Gastrocnemius medialis (tissue), 4 donors: ENCODE measurements at regions not wholly inside any gene's neighbourhood (a gene's known extent, or its start where the extent isn't known, plus 50 kb on each side); places are given as distances from the start of the nearest gene placed in this dataset.

Experiments used
- ATAC-seq, 2 donors: fragments of 150-250 bp; one replicate each; pipeline ENCODE4 v1.9.1; 2016
- DNase-seq, 2 donors: peaks; one replicate each; pipeline ENCODE4 v3.0.0-alpha.2; 2019
- H3K27ac ChIP-seq, 4 donors: fragments of 200-600 bp; sonication (generic); 1 replicate in 1 of 4; 2 replicates in 3 of 4; pipeline ENCODE4 v1.5.1; 2016 to 2018; ENCODE audit warnings: mild to moderate bottlenecking in 2 of 4, moderate library complexity in 1 of 4
- H3K27me3 ChIP-seq, 3 donors: fragments of 200-600 bp; sonication (generic) in 2 of 3; 1 replicate in 1 of 3; 2 replicates in 2 of 3; pipeline versions ENCODE4 v1.5.1 to v1.6.0; 2016 to 2019; ENCODE audit warnings: mild to moderate bottlenecking in 1 of 3, moderate library complexity in 1 of 3
- H3K36me3 ChIP-seq, 2 donors: fragments of 200-600 bp; sonication (generic) in 1 of 2; one replicate each; pipeline ENCODE4 v1.5.1; 2017 to 2018
- H3K4me1 ChIP-seq, 2 donors: fragments of 200-600 bp; sonication (generic) in 1 of 2; one replicate each; pipeline ENCODE4 v1.5.1; 2016 to 2017; ENCODE audit warnings: mild to moderate bottlenecking in 2 of 2
- H3K4me3 ChIP-seq, 4 donors: fragments of 200-600 bp; sonication (generic) in 3 of 4; 1 replicate in 1 of 4; 2 replicates in 3 of 4; pipeline ENCODE4 v1.5.1; 2016 to 2019; ENCODE audit warnings: mild to moderate bottlenecking in 2 of 4
- H3K9me3 ChIP-seq, 3 donors: fragments of 200-600 bp; sonication (generic) in 2 of 3; 1 replicate in 1 of 3; 2 replicates in 2 of 3; pipeline ENCODE4 v1.5.1; 2016 to 2019
- POLR2A ChIP-seq, 2 donors: fragments of 450-650 bp; IDR thresholded peaks; one replicate each; pipeline ENCODE4 v1.6.1; 2017; ENCODE audit warnings: antibody characterized with exemption in 2 of 2, mild to moderate bottlenecking in 2 of 2, moderate library complexity in 2 of 2
- in situ Hi-C, 4 donors: fragments of 200-750 bp; cut with MboI; loops; one replicate each; pipeline versions ENCODE4 v1.15.0 to v1.8.0; 2017; ENCODE audit warnings: low sequenced_read_pairs in 4 of 4
- intact Hi-C: fragments of 100-400 bp; cut with DNase I; formaldehyde crosslinking; loops from one replicate; pipeline ENCODE4 v1.15.1; 2023; ENCODE audit warnings: low total_unique reads
- TF ChIP-seq, protein P1 (sequence below), 5 experiments: fragments of 450-650 bp in 3 of 5; fragments of 200-600 bp in 2 of 5; sonication (generic) in 2 of 5; IDR thresholded peaks in 4 of 5; conservative IDR thresholded peaks in 1 of 5; 1 replicate in 4 of 5; 2 replicates in 1 of 5; pipeline ENCODE4 v1.5.1; 2016 to 2019; ENCODE audit warnings: antibody characterized with exemption in 5 of 5, mild to moderate bottlenecking in 3 of 5, moderate library complexity in 3 of 5

DNA sequence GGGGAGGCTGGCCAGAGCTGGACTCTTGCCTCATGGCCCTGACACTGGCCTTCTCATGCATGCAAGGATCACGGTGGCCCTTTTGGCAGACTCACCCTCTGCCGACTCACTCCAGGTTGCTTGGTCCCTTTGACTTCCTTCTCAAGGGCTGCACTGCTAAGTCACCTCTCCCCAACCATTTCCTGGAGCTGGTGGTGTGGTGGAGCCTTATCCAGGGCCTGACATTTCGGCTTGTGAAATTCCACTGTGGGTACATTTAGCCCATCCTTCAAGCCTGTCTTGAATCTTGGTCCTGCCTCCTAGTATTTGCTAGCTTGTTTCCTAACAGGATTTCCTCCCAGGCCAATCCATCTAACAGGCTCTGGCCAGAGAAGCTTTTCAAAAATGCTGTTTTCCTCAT, 52.6 kb upstream of the JUN start:
- no peaks in the 10 kb centered on the region for H3K9me3 ChIP-seq
- ATAC-seq: no peak
- no peak overlapping the region for H3K4me3 ChIP-seq
- H3K27ac ChIP-seq: no peak overlapping the region
- TF ChIP-seq POLR2A (IDR thresholded peaks at IDR 0.05): no peak
- TF ChIP-seq, protein P1, sequence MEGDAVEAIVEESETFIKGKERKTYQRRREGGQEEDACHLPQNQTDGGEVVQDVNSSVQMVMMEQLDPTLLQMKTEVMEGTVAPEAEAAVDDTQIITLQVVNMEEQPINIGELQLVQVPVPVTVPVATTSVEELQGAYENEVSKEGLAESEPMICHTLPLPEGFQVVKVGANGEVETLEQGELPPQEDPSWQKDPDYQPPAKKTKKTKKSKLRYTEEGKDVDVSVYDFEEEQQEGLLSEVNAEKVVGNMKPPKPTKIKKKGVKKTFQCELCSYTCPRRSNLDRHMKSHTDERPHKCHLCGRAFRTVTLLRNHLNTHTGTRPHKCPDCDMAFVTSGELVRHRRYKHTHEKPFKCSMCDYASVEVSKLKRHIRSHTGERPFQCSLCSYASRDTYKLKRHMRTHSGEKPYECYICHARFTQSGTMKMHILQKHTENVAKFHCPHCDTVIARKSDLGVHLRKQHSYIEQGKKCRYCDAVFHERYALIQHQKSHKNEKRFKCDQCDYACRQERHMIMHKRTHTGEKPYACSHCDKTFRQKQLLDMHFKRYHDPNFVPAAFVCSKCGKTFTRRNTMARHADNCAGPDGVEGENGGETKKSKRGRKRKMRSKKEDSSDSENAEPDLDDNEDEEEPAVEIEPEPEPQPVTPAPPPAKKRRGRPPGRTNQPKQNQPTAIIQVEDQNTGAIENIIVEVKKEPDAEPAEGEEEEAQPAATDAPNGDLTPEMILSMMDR (IDR thresholded peaks at IDR 0.05 in 4 of 5, conservative IDR thresholded peaks at IDR 0.05 in 1 of 5): no peak
- no peaks in the 10 kb centered on the region for H3K36me3 ChIP-seq
- in situ Hi-C loops: no loop called here
- no peak for DNase-seq
- peaks cover 0 to 4% of the 10 kb centered on the region in 2 donors for H3K4me1 ChIP-seq
- intact Hi-C loops: no loop called here
- H3K27me3 ChIP-seq: no peaks in the 10 kb centered on the region

GRCh38 chr1:58837886-58838285, 54.0 kb upstream of the JUN start:
- no peak overlapping the region for H3K4me3 ChIP-seq
- DNase-seq (no peak), ATAC-seq (no peak)
- TF ChIP-seq POLR2A (IDR thresholded peaks at IDR 0.05): no peak
- TF ChIP-seq, protein P1 (IDR thresholded peaks at IDR 0.05 in 4 of 5, conservative IDR thresholded peaks at IDR 0.05 in 1 of 5): no peak
- H3K9me3 ChIP-seq: no peaks in the 10 kb centered on the region
- H3K27me3 ChIP-seq: no peaks in the 10 kb centered on the region
- peaks cover 0 to 4% of the 10 kb centered on the region in 2 donors for H3K4me1 ChIP-seq
- no peak overlapping the region for H3K27ac ChIP-seq
- intact Hi-C loops (no loop called here), in situ Hi-C loops (no loop called here)
- H3K36me3 ChIP-seq: no peaks in the 10 kb centered on the region

DNA sequence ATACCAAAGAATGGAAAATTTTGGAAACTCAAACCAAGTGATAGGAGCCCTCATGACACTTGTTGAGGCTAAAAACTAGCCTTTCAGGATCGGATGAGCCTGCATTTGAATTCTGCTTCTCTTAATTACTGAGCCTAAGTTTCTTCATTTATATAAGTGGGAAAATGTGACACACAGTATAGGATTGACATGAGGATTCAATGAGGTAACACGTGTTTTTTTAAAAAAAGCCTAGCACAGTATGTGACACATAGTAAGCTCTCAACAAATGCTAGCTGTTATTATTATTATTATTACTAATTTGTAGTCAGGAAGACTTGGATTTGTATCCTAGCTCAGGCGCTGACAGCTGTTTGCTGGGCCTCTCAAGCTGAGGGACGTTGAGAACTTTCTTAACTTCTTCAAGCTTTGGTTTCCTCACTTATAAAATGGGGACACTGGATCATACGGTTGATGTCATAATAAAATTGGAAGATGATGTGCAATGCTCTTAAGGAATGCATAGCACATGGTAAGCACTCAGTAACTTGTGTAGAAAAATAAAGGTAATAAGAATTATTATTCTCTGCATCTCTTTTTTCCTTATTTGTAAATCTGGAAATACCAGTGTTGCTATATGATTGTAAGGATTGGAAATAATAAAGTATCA, 55.4 kb upstream of the JUN start:
- Histone ChIP-seq H3K36me3 (no peaks in the 10 kb centered on the region), H3K27ac (no peak overlapping the region), H3K9me3 (no peaks in the 10 kb centered on the region), H3K4me1 (peaks cover 0 to 4% of the 10 kb centered on the region in 2 donors), H3K4me3 (no peak overlapping the region), H3K27me3 (no peaks in the 10 kb centered on the region)
- TF ChIP-seq POLR2A (IDR thresholded peaks at IDR 0.05): no peak
- TF ChIP-seq, protein P1 (IDR thresholded peaks at IDR 0.05 in 4 of 5, conservative IDR thresholded peaks at IDR 0.05 in 1 of 5): no peak
- in situ Hi-C loops (no loop called here), intact Hi-C loops (no loop called here)
- DNase-seq (no peak), ATAC-seq (no peak)

DNA sequence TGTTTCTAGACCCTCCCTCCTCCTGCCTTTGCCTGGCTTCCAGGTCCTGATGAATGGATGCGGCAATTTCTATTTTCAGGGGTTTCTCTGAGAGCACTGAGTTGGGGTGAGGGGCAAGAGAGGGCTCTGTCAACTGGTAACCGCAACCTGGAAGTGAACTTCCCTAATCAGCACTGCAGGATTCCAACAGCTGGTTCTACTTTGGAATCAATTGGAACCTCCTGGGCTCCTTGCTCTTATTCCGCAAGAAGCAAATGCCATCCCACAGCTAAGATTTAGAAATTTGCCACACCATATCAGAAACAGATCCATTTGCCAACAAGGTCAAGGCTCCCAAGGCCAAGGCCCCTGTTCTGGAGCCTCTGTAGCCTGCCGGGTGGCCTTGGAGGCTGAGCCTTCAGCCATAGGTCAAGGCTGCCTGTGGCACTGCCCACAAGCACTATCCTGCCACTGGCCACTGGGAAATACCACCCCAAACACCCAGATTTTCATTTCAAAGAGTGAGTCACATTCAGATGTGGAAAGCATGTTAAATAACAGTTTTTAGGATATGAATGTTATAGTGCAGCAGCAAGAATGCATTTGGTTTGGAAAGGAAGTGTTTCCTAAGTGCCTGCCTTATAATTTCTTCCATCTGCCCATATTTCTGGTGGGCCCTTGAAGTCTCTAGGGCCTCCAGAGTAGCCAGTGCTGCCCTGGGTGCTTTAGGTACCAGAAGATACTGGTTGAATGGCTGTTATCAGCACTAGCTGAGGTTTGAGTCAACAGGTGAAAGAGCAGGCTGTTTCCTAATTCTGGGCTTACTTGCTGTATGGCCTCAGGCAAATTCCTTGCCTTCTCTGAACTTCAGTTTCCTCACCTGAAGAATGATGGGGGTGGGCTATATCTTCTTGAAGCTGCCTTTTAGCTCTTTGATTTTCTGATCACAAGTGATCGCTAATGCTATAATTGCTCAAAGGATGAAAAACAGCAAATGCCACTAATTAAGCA, 56.3 kb upstream of the JUN start:
- H3K4me3 ChIP-seq: no peak overlapping the region
- no peak overlapping the region for H3K27ac ChIP-seq
- peaks cover 0 to 4% of the 10 kb centered on the region in 2 donors for H3K4me1 ChIP-seq
- ATAC-seq (no peak), DNase-seq (no peak)
- H3K36me3 ChIP-seq: no peaks in the 10 kb centered on the region
- TF ChIP-seq POLR2A (IDR thresholded peaks at IDR 0.05): no peak
- TF ChIP-seq, protein P1 (IDR thresholded peaks at IDR 0.05 in 4 of 5, conservative IDR thresholded peaks at IDR 0.05 in 1 of 5): no peak
- in situ Hi-C loops (no loop called here), intact Hi-C loops (no loop called here)
- no peaks in the 10 kb centered on the region for H3K9me3 ChIP-seq
- H3K27me3 ChIP-seq: no peaks in the 10 kb centered on the region
